ENCODE measurements at regions not wholly inside any gene's neighbourhood (a gene's known extent, or its start where the extent isn't known, plus 50 kb on each side); places are given as distances from the start of the nearest gene placed in this dataset.

GRCh38 chr1:30248774-30249173 is 474.6 kb downstream of the MATN1 start:
- RAD21 ChIA-PET (ENCODE audit: low non-redundant PET in 1 of 2, low total read pairs in 2 of 2, uncharacterized antibody in 2 of 2, unreplicated experiment in 2 of 2): no interaction called here

More at GRCh38 chr1:30248774-30249173, 474.6 kb downstream of the MATN1 start:
- no peaks in the 10 kb centered on the region for H3K9me2 ChIP-seq (ENCODE audit: insufficient read depth)
- H3K4me3 ChIP-seq (replicated peaks in 1 of 2; ENCODE audit: low read depth in 1 of 2, low read length in 2 of 2): no peak overlapping the region
- no peak for TF ChIP-seq ZNF274 (IDR thresholded peaks at IDR 0.05; ENCODE audit: low read depth, low read length)
- TF ChIP-seq, protein P1, sequence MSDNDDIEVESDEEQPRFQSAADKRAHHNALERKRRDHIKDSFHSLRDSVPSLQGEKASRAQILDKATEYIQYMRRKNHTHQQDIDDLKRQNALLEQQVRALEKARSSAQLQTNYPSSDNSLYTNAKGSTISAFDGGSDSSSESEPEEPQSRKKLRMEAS (IDR thresholded peaks at IDR 0.05): no peak
- no peak for TF ChIP-seq EGR1 (IDR thresholded peaks at IDR 0.05; ENCODE audit: low read depth)
- TF ChIP-seq, protein P2, sequence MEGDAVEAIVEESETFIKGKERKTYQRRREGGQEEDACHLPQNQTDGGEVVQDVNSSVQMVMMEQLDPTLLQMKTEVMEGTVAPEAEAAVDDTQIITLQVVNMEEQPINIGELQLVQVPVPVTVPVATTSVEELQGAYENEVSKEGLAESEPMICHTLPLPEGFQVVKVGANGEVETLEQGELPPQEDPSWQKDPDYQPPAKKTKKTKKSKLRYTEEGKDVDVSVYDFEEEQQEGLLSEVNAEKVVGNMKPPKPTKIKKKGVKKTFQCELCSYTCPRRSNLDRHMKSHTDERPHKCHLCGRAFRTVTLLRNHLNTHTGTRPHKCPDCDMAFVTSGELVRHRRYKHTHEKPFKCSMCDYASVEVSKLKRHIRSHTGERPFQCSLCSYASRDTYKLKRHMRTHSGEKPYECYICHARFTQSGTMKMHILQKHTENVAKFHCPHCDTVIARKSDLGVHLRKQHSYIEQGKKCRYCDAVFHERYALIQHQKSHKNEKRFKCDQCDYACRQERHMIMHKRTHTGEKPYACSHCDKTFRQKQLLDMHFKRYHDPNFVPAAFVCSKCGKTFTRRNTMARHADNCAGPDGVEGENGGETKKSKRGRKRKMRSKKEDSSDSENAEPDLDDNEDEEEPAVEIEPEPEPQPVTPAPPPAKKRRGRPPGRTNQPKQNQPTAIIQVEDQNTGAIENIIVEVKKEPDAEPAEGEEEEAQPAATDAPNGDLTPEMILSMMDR (IDR thresholded peaks at IDR 0.05 in 2 of 3, conservative IDR thresholded peaks at IDR 0.05 in 1 of 3; ENCODE audit: borderline replicate concordance in 1 of 3, insufficient read depth in 1 of 3, low read depth in 2 of 3, low read length in 2 of 3): no peak
- no peak for TF ChIP-seq SRF (IDR thresholded peaks at IDR 0.05; ENCODE audit: low read depth)
- no peak for TF ChIP-seq EZH2 (IDR thresholded peaks at IDR 0.05)
- no peak for TF ChIP-seq RAD21 (IDR thresholded peaks at IDR 0.05; ENCODE audit: low read depth)
- no peak for TF ChIP-seq REST (IDR thresholded peaks at IDR 0.05; ENCODE audit: low read depth)
- TF ChIP-seq JUND (IDR thresholded peaks at IDR 0.05): no peak
- no peaks in the 10 kb centered on the region for H3K79me2 ChIP-seq (ENCODE audit: insufficient read depth, low read length)
- no peak overlapping the region for H3K4me2 ChIP-seq (ENCODE audit: low read length)
- H3K36me3 ChIP-seq (ENCODE audit: control insufficient read depth in 1 of 2, insufficient read depth in 2 of 2, low read length in 2 of 2): no peaks in the 10 kb centered on the region
- H3K27ac ChIP-seq (ENCODE audit: low read depth, low read length): no peak overlapping the region
- H3K27me3 ChIP-seq (ENCODE audit: insufficient read depth, low read length): peaks cover 25% of the 10 kb centered on the region; the same call in 1 of the 2 replicates
- H2AFZ ChIP-seq (ENCODE audit: low read depth, low read length, poor library complexity, severe bottlenecking): no peak overlapping the region
- no peaks in the 10 kb centered on the region for H4K20me1 ChIP-seq (ENCODE audit: insufficient read depth)
- ATAC-seq (no peak), DNase-seq (ENCODE audit: low read depth, low spot score) (no peak)
- intact Hi-C loops (cut with micrococcal nuclease): no loop called here
- no peaks in the 10 kb centered on the region for H3K4me1 ChIP-seq (ENCODE audit: control insufficient read depth in 1 of 2, insufficient read depth in 2 of 2, low read length in 2 of 2)
- POLR2A ChIA-PET: no interaction called here
- BruUV-seq (replicated peaks): no TSS peak
- H3K9me3 ChIP-seq (ENCODE audit: control insufficient read depth in 1 of 2, insufficient read depth in 1 of 2, low read depth in 1 of 2, low read length in 2 of 2): no peaks in the 10 kb centered on the region
- CTCF ChIA-PET: no interaction called here
- no peak overlapping the region for H3K9ac ChIP-seq (ENCODE audit: low read length)

Data from HCT116 (cell line).